Fibroblast of lung (primary cell): ENCODE measurements at regions not wholly inside any gene's neighbourhood (a gene's known extent, or its start where the extent isn't known, plus 50 kb on each side); places are given as distances from the start of the nearest gene placed in this dataset.

ENCODE experiments used
- CTCF ChIP-seq, 2 donors: IDR thresholded peaks in 1 of 2; conservative IDR thresholded peaks in 1 of 2; 1 replicate in 1 of 2; 2 replicates in 1 of 2; pipeline ENCODE4 v1.5.1; 2011 to 2012; ENCODE audit warnings: low read length in 2 of 2, control low read depth in 1 of 2, inconsistent platforms in 1 of 2, low read depth in 1 of 2, mild to moderate bottlenecking in 1 of 2
- EZH2 ChIP-seq: IDR thresholded peaks from 2 replicates; pipeline ENCODE4 v1.5.1; 2012; ENCODE audit warnings: low read length, control low read depth, mild to moderate bottlenecking; ENCODE audit errors: missing control alignments

GRCh38 chr5:53201746-53202145, 92.2 kb upstream of the MOCS2 start:
- TF ChIP-seq CTCF (conservative IDR thresholded peaks at IDR 0.05 in 1 of 2, IDR thresholded peaks at IDR 0.05 in 1 of 2; ENCODE audit: low read depth in 1 of 2, low read length in 2 of 2) (peak; percentile 6 to 12), EZH2 (no peak)
